ENCODE measurements at regions not wholly inside any gene's neighbourhood (a gene's known extent, or its start where the extent isn't known, plus 50 kb on each side); places are given as distances from the start of the nearest gene placed in this dataset.

- TF ChIP-seq CTCF (conservative IDR thresholded peaks at IDR 0.05; ENCODE audit: low read depth in 2 of 2) (no peak), REST (IDR thresholded peaks at IDR 0.05; ENCODE audit: unreplicated experiment) (no peak), ZNF331 (CRISPR knock-in tag; IDR thresholded peaks at IDR 0.05; ENCODE audit: low read depth) (no peak)
Measured at GRCh38 chr7:12957487-12957886, 270.1 kb downstream of the ARL4A start (continued).

- Histone ChIP-seq H3K27ac (ENCODE audit: low read depth) (no peak overlapping the region), H4K20me1 (replicated peaks; ENCODE audit: insufficient read depth) (no peaks in the 10 kb centered on the region), H3K9me2 (ENCODE audit: insufficient read depth) (no peaks in the 10 kb centered on the region), H3F3A (replicated peaks; ENCODE audit: low read depth) (no peaks in the 10 kb centered on the region), H3K27me3 (ENCODE audit: insufficient read depth) (no peaks in the 10 kb centered on the region), H3K4me3 (no peak overlapping the region), H3K4me2 (no peak overlapping the region), H3K4me1 (ENCODE audit: insufficient read depth) (no peaks in the 10 kb centered on the region), H2AFZ (peak overlapping the region; percentile 7; the same call in 1 of the 2 replicates), H3K79me2 (replicated peaks; ENCODE audit: insufficient read depth) (no peaks in the 10 kb centered on the region), H3K36me3 (ENCODE audit: insufficient read depth) (no peaks in the 10 kb centered on the region)
- peaks cover 10% of the 10 kb centered on the region; the same call in 2 of the 3 replicates for H3K4me1 Mint-ChIP-seq
- H3K27ac Mint-ChIP-seq: peak overlapping the region; percentile 85; the same call in 1 of the 2 replicates
- no peak for DNase-seq (ENCODE audit: low spot score)
- no peaks in the 10 kb centered on the region for H3K36me3 Mint-ChIP-seq (ENCODE audit: low read depth)
- H3K4me3 Mint-ChIP-seq: no peak overlapping the region
- ATAC-seq: no peak
- H3K9me3 Mint-ChIP-seq: no peaks in the 10 kb centered on the region
- H3K27me3 Mint-ChIP-seq (ENCODE audit: insufficient read depth, low read depth, poor library complexity): peaks cover 3% of the 10 kb centered on the region
- TF ChIP-seq NANOG (IDR thresholded peaks at IDR 0.05; ENCODE audit: borderline replicate concordance): no peak
- TF ChIP-seq CREB1 (CRISPR knock-in tag; IDR thresholded peaks at IDR 0.05; ENCODE audit: low read depth): no peak
- no peak for TF ChIP-seq ZNF462 (CRISPR knock-in tag; IDR thresholded peaks at IDR 0.05)
- no peak for TF ChIP-seq CTCF (conservative IDR thresholded peaks at IDR 0.05; ENCODE audit: low read depth in 2 of 2)
- TF ChIP-seq EZH2 (IDR thresholded peaks at IDR 0.05; ENCODE audit: low read depth, unreplicated experiment): no peak
- no peak for TF ChIP-seq ZNF114 (CRISPR knock-in tag; IDR thresholded peaks at IDR 0.05)
- TF ChIP-seq EZH2phosphoT487 (IDR thresholded peaks at IDR 0.05; ENCODE audit: unreplicated experiment): no peak
- TF ChIP-seq ZNF331 (CRISPR knock-in tag; IDR thresholded peaks at IDR 0.05; ENCODE audit: low read depth): no peak
Measured at GRCh38 chr7:12961910-12962480, 274.6 kb downstream of the ARL4A start.

All from GM23338 (cell line).